NCI-H2171 treated with DMSO at 0.1 percent for 48 hours (cell line): ENCODE measurements at regions not wholly inside any gene's neighbourhood (a gene's known extent, or its start where the extent isn't known, plus 50 kb on each side); places are given as distances from the start of the nearest gene placed in this dataset.

Experiments
- DNase-seq: peaks from one replicate; lab custom pipeline; 2025; lab: John Stamatoyannopoulos, UW

GRCh38 chr4:126038502-126039144, 723.9 kb downstream of the FAT4 start:
- DNase-seq: no peak

DNA sequence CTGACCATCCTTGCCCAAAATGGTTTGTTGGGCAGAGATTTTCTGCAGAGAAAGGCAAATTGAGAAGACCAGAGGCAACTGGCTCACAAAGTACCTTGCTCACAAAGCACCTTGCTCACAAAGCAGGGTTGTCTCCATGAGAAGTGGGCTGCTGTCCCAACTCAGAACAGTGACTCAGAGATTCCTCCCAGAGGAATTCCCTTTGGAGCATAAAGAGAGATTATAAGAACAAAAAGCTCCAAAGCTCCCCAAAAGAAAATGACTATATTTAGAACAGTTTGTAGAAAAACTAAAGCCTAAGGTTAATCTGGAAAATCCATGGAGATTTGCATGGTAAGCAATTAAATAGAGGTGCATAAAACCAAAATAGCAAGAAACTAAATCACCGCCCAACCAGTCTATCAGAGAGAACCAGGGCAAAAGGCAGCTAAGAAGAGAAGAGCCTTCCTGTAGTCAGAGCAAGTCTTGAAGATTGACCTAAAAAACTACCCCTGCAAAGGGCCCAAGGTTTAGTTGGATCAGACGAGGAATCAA, 731.4 kb downstream of the FAT4 start:
- no peak for DNase-seq

DNA sequence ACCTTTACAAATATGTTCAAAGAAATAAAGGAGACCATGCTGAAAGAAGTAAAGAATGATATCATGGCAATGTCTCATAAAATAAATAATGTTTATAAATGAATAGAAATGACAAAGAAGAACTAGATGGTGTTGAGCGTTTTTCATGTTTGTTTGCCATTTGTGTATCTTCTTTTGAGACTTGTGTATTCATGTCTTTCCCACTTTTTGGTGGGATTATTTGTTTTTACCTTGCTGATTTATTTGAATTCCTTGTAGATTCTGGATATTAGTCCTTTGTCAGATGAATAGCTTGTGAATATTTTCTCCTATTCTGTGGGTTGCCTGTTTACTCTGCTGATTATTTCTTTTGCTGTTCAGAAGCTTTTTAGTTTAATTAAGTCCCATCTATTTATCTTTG, 732.4 kb downstream of the FAT4 start:
- no peak for DNase-seq

GRCh38 chr4:126051689-126052424, 737.1 kb downstream of the FAT4 start:
- no peak for DNase-seq

- DNase-seq: peak; percentile 3
Measured at GRCh38 chr4:126056116-126056650, 741.4 kb downstream of the FAT4 start.

GRCh38 chr4:126057371-126057770, 742.6 kb downstream of the FAT4 start:
- DNase-seq: no peak

- DNase-seq: no peak
Measured at GRCh38 chr4:126058596-126058995, 743.8 kb downstream of the FAT4 start.

DNA sequence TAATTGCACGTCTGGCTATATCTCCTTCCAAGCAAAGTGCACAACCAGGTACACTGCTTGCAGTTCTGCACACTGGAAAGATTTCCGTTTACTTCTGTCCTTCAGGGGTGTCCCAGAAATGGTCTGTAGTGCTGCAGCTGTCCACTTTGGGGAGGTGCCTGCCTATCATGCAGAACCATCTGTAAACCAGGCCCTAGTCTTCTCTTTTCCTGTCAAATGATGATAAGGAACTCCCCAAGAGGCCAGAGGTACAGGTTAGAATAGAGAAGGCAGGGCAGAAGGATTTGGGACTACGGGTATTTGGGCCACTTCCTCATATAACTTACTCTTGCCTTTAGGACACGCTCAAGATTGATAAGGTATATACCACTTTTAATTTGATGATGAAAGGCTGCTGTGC, 746.9 kb downstream of the FAT4 start:
- DNase-seq: no peak

- no peak for DNase-seq
Measured at GRCh38 chr4:126065016-126065415, 750.3 kb downstream of the FAT4 start.

DNA sequence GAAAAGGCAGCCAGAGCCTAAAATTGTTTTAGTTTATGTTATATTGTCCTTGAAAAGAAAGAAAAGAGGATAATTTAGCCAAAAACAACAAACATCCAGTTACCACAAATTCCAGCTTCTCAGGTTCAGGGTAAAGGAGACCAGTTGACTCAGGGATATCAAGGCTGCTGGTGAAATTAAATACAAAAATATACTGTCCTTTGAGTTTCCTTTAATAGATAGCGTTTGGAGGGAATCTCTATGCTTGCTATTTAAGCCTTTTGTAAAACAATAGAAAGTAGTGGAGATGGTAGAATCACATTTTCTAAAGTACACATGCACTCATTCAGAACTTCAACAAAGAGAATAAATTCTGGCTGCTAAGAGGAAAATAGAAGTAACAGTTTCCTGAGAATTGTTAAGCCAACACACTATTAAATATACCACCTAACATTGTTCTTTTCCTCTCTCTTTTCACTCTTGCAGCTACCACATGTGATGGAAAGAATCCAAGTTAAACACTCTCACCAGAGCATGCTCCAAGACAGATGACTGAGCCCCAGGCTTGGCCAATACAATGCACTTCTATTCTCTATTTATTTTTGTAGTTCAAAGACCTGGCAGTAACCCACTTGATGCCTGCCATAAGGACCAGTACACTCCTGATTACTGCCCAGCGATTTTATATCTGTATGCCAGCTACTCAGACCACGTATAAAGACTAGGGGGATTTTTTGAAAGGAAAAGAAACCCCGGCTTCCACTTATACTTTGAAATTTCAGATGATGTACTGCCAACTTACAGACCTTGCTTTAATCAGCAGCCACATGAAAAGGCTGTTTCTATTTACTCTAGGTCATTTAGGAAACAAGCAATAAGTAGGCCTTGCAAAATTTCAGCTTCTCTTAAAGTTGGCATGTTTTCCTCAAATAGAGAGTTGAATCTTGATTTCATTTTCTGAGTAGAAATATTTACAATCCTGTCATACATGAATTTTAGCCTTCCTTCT, 756.9 kb downstream of the FAT4 start:
- no peak for DNase-seq

DNA sequence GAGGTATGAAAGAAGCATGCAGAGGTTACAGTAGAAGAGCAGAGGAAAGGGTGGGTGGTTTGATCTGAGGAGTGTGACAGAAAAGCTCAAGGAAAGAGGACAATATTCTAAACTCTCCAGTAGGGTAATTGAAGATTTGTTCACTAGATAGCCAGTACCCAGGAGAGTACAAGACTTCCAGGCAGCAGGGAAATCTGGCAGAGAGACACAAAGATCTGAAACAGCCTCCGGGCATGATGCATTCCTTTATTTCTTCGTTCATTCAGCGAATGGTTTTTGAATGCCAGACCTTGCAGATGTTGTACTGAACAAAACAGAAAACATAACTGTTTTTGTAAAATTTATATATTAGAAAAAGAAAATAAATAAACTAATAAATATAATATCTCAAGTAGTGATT, 766.6 kb downstream of the FAT4 start:
- DNase-seq: no peak

DNA sequence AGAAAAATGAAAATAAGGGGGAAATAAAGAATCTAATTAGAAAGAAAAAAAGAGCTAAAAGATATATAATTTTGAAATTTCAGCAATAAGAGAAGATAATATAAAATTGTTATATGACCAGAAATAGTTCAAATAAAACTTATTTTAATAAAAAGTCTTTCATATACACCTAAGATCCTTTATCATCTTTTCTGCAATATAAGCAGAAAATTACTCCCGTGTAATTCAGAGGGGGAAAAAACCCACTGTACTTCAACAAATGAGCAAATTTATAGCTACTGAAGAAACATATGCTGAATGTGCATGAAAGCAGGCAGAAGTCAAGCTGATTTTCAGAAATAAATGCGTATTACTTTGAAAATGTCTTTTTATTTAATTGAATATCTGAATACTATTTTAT, 771.3 kb downstream of the FAT4 start:
- no peak for DNase-seq

DNA sequence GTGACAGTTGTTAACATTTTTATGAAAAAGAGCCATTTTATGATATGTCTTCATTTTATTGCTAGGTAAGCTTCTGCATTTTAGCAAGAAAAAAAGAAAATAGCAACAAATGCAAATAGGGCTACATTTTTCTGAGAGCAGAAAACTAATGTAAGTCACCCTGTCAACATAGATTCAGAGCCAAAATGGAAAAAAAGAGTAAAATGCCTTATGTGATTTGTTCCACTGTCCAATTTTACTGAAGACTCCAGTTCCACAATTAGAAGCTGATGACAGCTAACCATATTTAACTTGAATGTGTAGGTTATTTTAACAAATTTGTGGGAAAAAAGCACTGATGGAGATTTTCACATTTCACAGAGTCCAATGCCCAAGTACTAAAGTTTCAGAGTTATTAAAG, 772.3 kb downstream of the FAT4 start:
- no peak for DNase-seq

DNA sequence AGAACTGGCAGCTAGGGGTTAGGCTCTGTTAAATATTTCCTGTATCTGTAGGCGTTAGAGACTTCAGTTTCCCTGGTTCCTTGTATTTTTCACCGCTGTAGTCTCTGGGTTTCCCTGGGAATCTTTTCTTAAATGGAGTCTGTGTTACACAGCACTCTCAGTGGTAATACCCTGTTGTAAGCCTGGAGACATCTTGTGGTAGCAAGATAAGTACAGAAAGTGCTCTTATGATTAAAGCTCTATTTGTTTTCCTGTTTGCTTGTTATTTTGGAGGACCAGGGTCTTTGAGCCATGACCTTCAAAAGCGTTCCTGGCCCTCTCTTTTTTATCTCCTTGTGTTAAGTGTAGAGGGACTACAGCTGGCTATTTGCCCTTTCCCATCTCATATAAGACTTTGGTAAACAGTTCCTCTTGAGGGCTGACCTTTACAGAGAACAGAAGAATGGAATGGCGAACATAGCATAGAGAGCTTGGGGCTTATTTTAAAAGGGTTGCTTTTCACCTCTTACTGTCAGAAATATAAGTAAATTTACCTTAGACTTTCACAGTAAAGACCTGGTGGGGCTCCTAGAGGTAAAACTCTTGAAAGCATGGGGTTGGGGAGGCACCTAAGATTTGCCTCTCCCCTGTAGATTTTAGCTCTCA, 782.5 kb downstream of the FAT4 start:
- no peak for DNase-seq

DNA sequence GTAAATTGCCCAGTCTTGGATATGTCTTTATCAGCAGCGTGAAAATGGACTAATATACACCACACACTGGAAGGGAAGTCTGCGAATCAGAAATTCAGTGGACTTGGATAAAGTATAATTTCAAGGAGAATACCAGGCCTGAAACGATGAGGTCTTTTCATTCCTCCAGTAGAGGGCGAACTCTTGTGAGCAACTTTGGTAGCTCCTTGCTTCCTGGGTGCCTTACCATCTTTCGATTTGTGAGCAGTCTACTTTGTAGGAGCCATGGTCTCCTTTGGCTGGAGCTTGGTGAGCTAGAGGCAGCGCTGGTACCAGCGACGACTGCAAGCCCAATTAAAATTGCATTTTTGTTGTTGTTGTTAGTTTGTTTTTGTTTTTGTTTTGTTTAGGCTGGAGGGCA, 791.9 kb downstream of the FAT4 start:
- no peak for DNase-seq

GRCh38 chr4:126109836-126110235, 795.1 kb downstream of the FAT4 start:
- no peak for DNase-seq

- DNase-seq: no peak
Measured at GRCh38 chr4:126113058-126113457, 798.3 kb downstream of the FAT4 start.

GRCh38 chr4:126123611-126124325, 809.0 kb downstream of the FAT4 start:
- DNase-seq: no peak

DNA sequence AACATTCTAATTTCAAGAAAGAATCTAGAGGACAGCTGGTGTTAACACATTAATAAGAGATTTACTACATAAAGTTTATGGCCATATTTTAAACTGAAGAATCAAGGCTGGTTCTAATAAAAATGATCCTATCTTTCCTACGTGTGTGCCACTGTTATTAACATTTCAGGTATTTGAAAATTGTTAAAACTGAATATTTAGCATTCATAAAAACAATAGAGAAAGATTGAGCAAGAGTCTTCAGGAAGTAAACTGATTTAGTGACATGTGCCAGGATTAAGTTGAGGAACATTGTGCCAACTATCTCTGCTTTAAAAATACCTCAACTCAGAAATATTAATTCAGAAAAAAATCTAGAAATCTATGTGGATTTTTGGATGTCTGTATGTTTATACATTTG, 810.1 kb downstream of the FAT4 start:
- no peak for DNase-seq

- DNase-seq: no peak
Measured at GRCh38 chr4:126130215-126130614, 815.5 kb downstream of the FAT4 start.
